IMR-90 (cell line): ENCODE measurements at regions not wholly inside any gene's neighbourhood (a gene's known extent, or its start where the extent isn't known, plus 50 kb on each side); places are given as distances from the start of the nearest gene placed in this dataset.
A peak's percentile ranks its signal among the peaks of the same experiment; 100 is the strongest.

Source experiments
- ATAC-seq: fragments of 200-7000 bp; cut with Tn5 transposase; 2 replicates; pipeline ENCODE4 v1.9.1; 2020; ENCODE audit warnings: low read depth, mild to moderate bottlenecking, moderate library complexity
- BruUV-seq: library from RNA; stranded (reverse); fragments of 400-500 nt; replicated peaks from 2 replicates; lab custom pipeline; 2021; lab: Mats Ljungman, UMichigan
- CTCF ChIA-PET: fragments of 300-600 bp; formaldehyde crosslinking; extraction: SDS; loops from one replicate; lab custom pipeline; 2021; ENCODE audit warnings: antibody characterized with exemption; lab: Yijun Ruan, JAX
- POLR2A ChIA-PET: fragments of 300-600 bp; sonication (Branson Sonifier 250); formaldehyde crosslinking; loops from one replicate; lab custom pipeline; 2022; ENCODE audit warnings: antibody characterized with exemption; ENCODE audit not compliant: unreplicated experiment; lab: Charles Lee
- DNase-seq: peaks from one replicate; pipeline ENCODE4 v3.0.0; 2013
- H2AFZ ChIP-seq: replicated peaks from 2 replicates; pipeline ENCODE3; 2013; ENCODE audit warnings: low read length, mild to moderate bottlenecking; ENCODE audit not compliant: poor library complexity
- H2AK5ac ChIP-seq: 2 replicates; pipeline ENCODE4 v1.6.1; 2013; ENCODE audit warnings: low read depth, low read length, inconsistent platforms
- H2AK9ac ChIP-seq: replicated peaks from 2 replicates; pipeline ENCODE3; 2013; ENCODE audit warnings: mild to moderate bottlenecking, low read depth, low read length, moderate library complexity; ENCODE audit not compliant: poor library complexity
- H2BK120ac ChIP-seq: 2 replicates; pipeline ENCODE4 v1.6.1; 2013; ENCODE audit warnings: low read depth, low read length, inconsistent platforms
- H2BK15ac ChIP-seq: 3 replicates; pipeline ENCODE4 v1.6.1; 2013; ENCODE audit warnings: low read depth, low read length, inconsistent platforms
- H2BK20ac ChIP-seq: 2 replicates; pipeline ENCODE4 v1.6.1; 2013; ENCODE audit warnings: low read depth, mild to moderate bottlenecking, inconsistent platforms, low read length, moderate library complexity
- H2BK5ac ChIP-seq: 2 replicates; pipeline ENCODE4 v1.6.1; 2013; ENCODE audit warnings: mild to moderate bottlenecking, low read depth, low read length, inconsistent platforms; ENCODE audit not compliant: poor library complexity, severe bottlenecking
- H3K14ac ChIP-seq: replicated peaks from 2 replicates; pipeline ENCODE4 v1.6.1; 2013; ENCODE audit warnings: low read depth, low read length, inconsistent platforms
- H3K18ac ChIP-seq: 2 replicates; pipeline ENCODE4 v1.6.1; 2013; ENCODE audit warnings: low read depth, low read length, control low read depth
- H3K23ac ChIP-seq: 2 replicates; pipeline ENCODE4 v1.6.1; 2013; ENCODE audit warnings: low read depth, low read length, inconsistent platforms
- H3K27ac ChIP-seq: 2 replicates; pipeline ENCODE4 v1.5.1; 2013; ENCODE audit warnings: mild to moderate bottlenecking, control low read depth, low read length; ENCODE audit not compliant: insufficient read depth
- H3K27me3 ChIP-seq: 2 replicates; pipeline ENCODE4 v1.6.1; 2013; ENCODE audit warnings: low read length; ENCODE audit not compliant: control insufficient read depth, insufficient read depth
- H3K36me3 ChIP-seq: 2 replicates; pipeline ENCODE4 v1.6.1; 2013; ENCODE audit warnings: low read length, mixed read lengths; ENCODE audit not compliant: control insufficient read depth, insufficient read depth
- H3K4ac ChIP-seq: 2 replicates; pipeline ENCODE4 v1.6.1; 2013; ENCODE audit warnings: low read depth, low read length, inconsistent platforms
- H3K4me1 ChIP-seq: 2 replicates; pipeline ENCODE4 v1.6.1; 2013; ENCODE audit warnings: low read length, mixed read lengths; ENCODE audit not compliant: control insufficient read depth, insufficient read depth
- H3K4me2 ChIP-seq: 2 replicates; pipeline ENCODE4 v1.6.1; 2013; ENCODE audit warnings: low read depth, mild to moderate bottlenecking, control low read depth, low read length, moderate library complexity
- H3K4me3 ChIP-seq: 2 replicates; pipeline ENCODE4 v1.5.1; 2013; ENCODE audit warnings: low read depth, mild to moderate bottlenecking, control low read depth, low read length, moderate library complexity; ENCODE audit not compliant: insufficient read depth
- H3K56ac ChIP-seq: 2 replicates; pipeline ENCODE4 v1.6.1; 2013; ENCODE audit warnings: low read length, inconsistent platforms; ENCODE audit not compliant: insufficient read depth; ENCODE audit errors: extremely low read depth
- H3K79me1 ChIP-seq, 2 experiments: 2 replicates each; pipeline ENCODE4 v1.6.1; 2013; ENCODE audit warnings: low read length in 2 of 2, inconsistent platforms in 1 of 2, low read depth in 1 of 2
- H3K9ac ChIP-seq: 2 replicates; pipeline ENCODE4 v1.6.1; 2013; ENCODE audit warnings: low read depth, low read length, control low read depth
- H3K9me1 ChIP-seq: 2 replicates; pipeline ENCODE4 v1.6.1; 2013; ENCODE audit warnings: low read length, inconsistent platforms; ENCODE audit not compliant: insufficient read depth
- H3K9me3 ChIP-seq: 2 replicates; pipeline ENCODE4 v1.6.1; 2013; ENCODE audit warnings: low read length; ENCODE audit not compliant: control insufficient read depth, insufficient read depth
- H4K20me1 ChIP-seq: 2 replicates; pipeline ENCODE4 v1.6.1; 2013; ENCODE audit warnings: low read length, inconsistent platforms; ENCODE audit not compliant: insufficient read depth
- H4K5ac ChIP-seq: 2 replicates; pipeline ENCODE4 v1.6.1; 2013; ENCODE audit warnings: mild to moderate bottlenecking, low read depth, low read length, control low read depth
- H4K8ac ChIP-seq, 2 experiments: 2 replicates each; pipeline ENCODE4 v1.6.1; 2013; ENCODE audit warnings: low read depth in 2 of 2, low read length in 2 of 2, control low read depth in 1 of 2, inconsistent platforms in 1 of 2
- H4K91ac ChIP-seq: 2 replicates; pipeline ENCODE4 v1.6.1; 2013; ENCODE audit warnings: low read depth, low read length, inconsistent platforms; ENCODE audit not compliant: insufficient read depth
- BHLHE40 ChIP-seq: fragments of 150-350 bp; IDR thresholded peaks from 2 replicates; pipeline ENCODE4 v1.6.1; 2016; ENCODE audit warnings: mild to moderate bottlenecking, low read depth, low read length
- CEBPB ChIP-seq: IDR thresholded peaks from 2 replicates; pipeline ENCODE4 v1.6.1; 2012; ENCODE audit warnings: low read depth, low read length, improper control_type of control experiment
- CHD1 ChIP-seq: IDR thresholded peaks from 2 replicates; pipeline ENCODE4 v1.6.1; 2012; ENCODE audit warnings: low read depth, low read length, improper control_type of control experiment
- FOS ChIP-seq: fragments of 150-350 bp; IDR thresholded peaks from 2 replicates; pipeline ENCODE4 v1.6.1; 2016; ENCODE audit warnings: low read depth, low read length
- MAFK ChIP-seq: IDR thresholded peaks from 2 replicates; pipeline ENCODE4 v1.6.1; 2012; ENCODE audit warnings: low read depth, low read length, improper control_type of control experiment
- MAZ ChIP-seq: IDR thresholded peaks from 2 replicates; pipeline ENCODE4 v1.6.1; 2012; ENCODE audit warnings: low read depth, mild to moderate bottlenecking, low read length, improper control_type of control experiment, moderate library complexity, borderline replicate concordance
- MXI1 ChIP-seq: IDR thresholded peaks from 2 replicates; pipeline ENCODE4 v1.6.1; 2012; ENCODE audit warnings: low read depth, mild to moderate bottlenecking, low read length, moderate library complexity, borderline replicate concordance
- NFE2L2 ChIP-seq: fragments of 150-350 bp; IDR thresholded peaks from 2 replicates; pipeline ENCODE4 v1.6.1; 2016; ENCODE audit warnings: low read depth, mild to moderate bottlenecking, low read length
- POLR2A ChIP-seq: IDR thresholded peaks from 2 replicates; pipeline ENCODE4 v1.6.1; 2012; ENCODE audit warnings: mild to moderate bottlenecking, low read depth, low read length
- RAD21 ChIP-seq: IDR thresholded peaks from 2 replicates; pipeline ENCODE4 v1.6.1; 2012; ENCODE audit warnings: low read length, improper control_type of control experiment
- RCOR1 ChIP-seq: IDR thresholded peaks from 2 replicates; pipeline ENCODE4 v1.6.1; 2012; ENCODE audit warnings: mild to moderate bottlenecking, low read length, improper control_type of control experiment; ENCODE audit not compliant: insufficient replicate concordance
- RFX5 ChIP-seq: IDR thresholded peaks from 2 replicates; pipeline ENCODE4 v1.8.0; 2012; ENCODE audit warnings: low read depth, mild to moderate bottlenecking, low read length, moderate library complexity
- SMC3 ChIP-seq: fragments of 150-350 bp; IDR thresholded peaks from 2 replicates; pipeline ENCODE4 v1.6.1; 2016; ENCODE audit warnings: low read depth, mild to moderate bottlenecking, antibody characterized with exemption, low read length, moderate library complexity
- WGBS, 2 experiments: methylation state at CpG; one replicate each; pipeline versions ENCODE4 v1.1.5 to v1.1.7; 2013; ENCODE audit warnings: missing lambda C conversion rate in 2 of 2; ENCODE audit not compliant: insufficient read length in 1 of 2; ENCODE audit errors: extremely low coverage in 2 of 2; 5-methylcytosine and 5-hydroxymethylcytosine counted together
- dilution Hi-C: fragments of 300-500 bp; cut with HindIII; formaldehyde crosslinking; loops from one replicate; pipeline ENCODE4 v1.14.3; 2018; ENCODE audit warnings: low sequenced_read_pairs; ENCODE audit not compliant: unreplicated experiment
- in situ Hi-C: fragments of 300-500 bp; cut with MboI; formaldehyde crosslinking; loops from 3 replicates; pipeline ENCODE4 v1.14.3; 2019; ENCODE audit warnings: low sequenced_read_pairs, inconsistent platforms, mixed read lengths
- intact Hi-C: fragments of 100-400 bp; cut with micrococcal nuclease; formaldehyde crosslinking; loops from 2 replicates; pipeline ENCODE4 v1.10.0; 2022
- TF ChIP-seq, protein P1 (sequence below): conservative IDR thresholded peaks from 2 replicates; pipeline ENCODE4 v1.5.1; 2012; ENCODE audit warnings: mild to moderate bottlenecking, low read depth, low read length, improper control_type of control experiment
- TF ChIP-seq, protein P2 (sequence below): fragments of 150-350 bp; IDR thresholded peaks from 2 replicates; pipeline ENCODE4 v1.6.1; 2016; ENCODE audit warnings: low read depth, mild to moderate bottlenecking, low read length, moderate library complexity, borderline replicate concordance
- TF ChIP-seq, protein P3 (sequence below): fragments of 150-350 bp; IDR thresholded peaks from 2 replicates; pipeline ENCODE4 v1.6.1; 2017; ENCODE audit warnings: mild to moderate bottlenecking, antibody characterized with exemption, low read length, low read depth

DNA sequence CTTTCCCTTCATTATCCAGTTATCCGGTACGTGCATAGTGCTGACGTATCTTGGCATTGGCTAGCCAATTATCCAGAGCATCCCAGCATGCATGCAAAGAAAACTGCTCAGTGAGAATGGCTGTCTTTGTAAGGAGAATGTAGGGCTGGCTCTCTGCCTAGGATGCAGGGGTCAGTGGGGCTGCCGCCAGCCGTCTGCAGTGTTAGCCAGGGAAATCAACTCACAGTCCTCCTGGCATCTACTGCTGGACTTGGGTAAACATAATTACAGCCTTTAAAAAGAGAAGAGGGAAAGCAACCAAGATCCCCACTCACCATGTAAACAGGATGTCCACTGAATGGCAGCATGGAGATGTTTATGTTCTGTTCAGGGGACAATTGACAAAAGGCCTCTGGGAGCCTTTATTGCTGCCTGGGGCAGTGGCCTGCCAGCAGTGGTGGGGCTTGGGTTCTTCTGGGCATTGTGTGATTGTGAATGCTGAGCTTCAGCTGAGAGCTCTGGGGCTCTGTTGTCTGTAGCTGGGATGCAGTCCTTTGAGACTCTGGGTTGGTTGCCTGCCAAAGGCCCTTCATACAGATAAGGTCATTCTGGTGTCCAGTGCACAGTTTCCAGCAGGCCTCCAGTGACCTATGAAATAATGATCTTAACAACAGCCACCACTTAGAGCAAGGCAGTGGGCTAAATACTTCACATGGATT is 121.8 kb downstream of the TBC1D30 start:
- no peak overlapping the region for H3K27ac ChIP-seq
- no peak for TF ChIP-seq MAZ
- no peak for TF ChIP-seq MAFK
- no peak for TF ChIP-seq CEBPB
- no peak for TF ChIP-seq FOS
- TF ChIP-seq POLR2A = no peak
- TF ChIP-seq BHLHE40 = no peak
- TF ChIP-seq, protein P1, sequence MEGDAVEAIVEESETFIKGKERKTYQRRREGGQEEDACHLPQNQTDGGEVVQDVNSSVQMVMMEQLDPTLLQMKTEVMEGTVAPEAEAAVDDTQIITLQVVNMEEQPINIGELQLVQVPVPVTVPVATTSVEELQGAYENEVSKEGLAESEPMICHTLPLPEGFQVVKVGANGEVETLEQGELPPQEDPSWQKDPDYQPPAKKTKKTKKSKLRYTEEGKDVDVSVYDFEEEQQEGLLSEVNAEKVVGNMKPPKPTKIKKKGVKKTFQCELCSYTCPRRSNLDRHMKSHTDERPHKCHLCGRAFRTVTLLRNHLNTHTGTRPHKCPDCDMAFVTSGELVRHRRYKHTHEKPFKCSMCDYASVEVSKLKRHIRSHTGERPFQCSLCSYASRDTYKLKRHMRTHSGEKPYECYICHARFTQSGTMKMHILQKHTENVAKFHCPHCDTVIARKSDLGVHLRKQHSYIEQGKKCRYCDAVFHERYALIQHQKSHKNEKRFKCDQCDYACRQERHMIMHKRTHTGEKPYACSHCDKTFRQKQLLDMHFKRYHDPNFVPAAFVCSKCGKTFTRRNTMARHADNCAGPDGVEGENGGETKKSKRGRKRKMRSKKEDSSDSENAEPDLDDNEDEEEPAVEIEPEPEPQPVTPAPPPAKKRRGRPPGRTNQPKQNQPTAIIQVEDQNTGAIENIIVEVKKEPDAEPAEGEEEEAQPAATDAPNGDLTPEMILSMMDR = no peak
- TF ChIP-seq, protein P2, sequence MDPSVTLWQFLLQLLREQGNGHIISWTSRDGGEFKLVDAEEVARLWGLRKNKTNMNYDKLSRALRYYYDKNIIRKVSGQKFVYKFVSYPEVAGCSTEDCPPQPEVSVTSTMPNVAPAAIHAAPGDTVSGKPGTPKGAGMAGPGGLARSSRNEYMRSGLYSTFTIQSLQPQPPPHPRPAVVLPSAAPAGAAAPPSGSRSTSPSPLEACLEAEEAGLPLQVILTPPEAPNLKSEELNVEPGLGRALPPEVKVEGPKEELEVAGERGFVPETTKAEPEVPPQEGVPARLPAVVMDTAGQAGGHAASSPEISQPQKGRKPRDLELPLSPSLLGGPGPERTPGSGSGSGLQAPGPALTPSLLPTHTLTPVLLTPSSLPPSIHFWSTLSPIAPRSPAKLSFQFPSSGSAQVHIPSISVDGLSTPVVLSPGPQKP = no peak
- no peak for TF ChIP-seq MXI1
- no peak for TF ChIP-seq RFX5
- TF ChIP-seq, protein P3, sequence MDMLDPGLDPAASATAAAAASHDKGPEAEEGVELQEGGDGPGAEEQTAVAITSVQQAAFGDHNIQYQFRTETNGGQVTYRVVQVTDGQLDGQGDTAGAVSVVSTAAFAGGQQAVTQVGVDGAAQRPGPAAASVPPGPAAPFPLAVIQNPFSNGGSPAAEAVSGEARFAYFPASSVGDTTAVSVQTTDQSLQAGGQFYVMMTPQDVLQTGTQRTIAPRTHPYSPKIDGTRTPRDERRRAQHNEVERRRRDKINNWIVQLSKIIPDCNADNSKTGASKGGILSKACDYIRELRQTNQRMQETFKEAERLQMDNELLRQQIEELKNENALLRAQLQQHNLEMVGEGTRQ = no peak
- no peak for TF ChIP-seq RAD21
- TF ChIP-seq NFE2L2 = no peak
- TF ChIP-seq CHD1 = no peak
- TF ChIP-seq RCOR1 = no peak
- no peak for TF ChIP-seq SMC3
- no peaks in the 10 kb centered on the region for H3K79me1 ChIP-seq
- no peaks in the 10 kb centered on the region for H3K9me3 ChIP-seq
- H3K9ac ChIP-seq = no peak overlapping the region
- H3K27me3 ChIP-seq = peaks cover 8% of the 10 kb centered on the region
- no peak overlapping the region for H2BK15ac ChIP-seq
- no peaks in the 10 kb centered on the region for H3K9me1 ChIP-seq
- H3K36me3 ChIP-seq = no peaks in the 10 kb centered on the region
- no peak overlapping the region for H2BK5ac ChIP-seq
- POLR2A ChIA-PET = no interaction called here
- DNase-seq (peak; percentile 7), ATAC-seq (peak; percentile 29; the same call in 1 of the 2 replicates)
- H2AK5ac ChIP-seq = no peak overlapping the region
- no peak overlapping the region for H4K5ac ChIP-seq
- H2AK9ac ChIP-seq = no peak overlapping the region
- dilution Hi-C loops (no loop called here), intact Hi-C loops (no loop called here), in situ Hi-C loops (no loop called here)
- no peaks in the 10 kb centered on the region for H4K20me1 ChIP-seq
- no peak overlapping the region for H3K23ac ChIP-seq
- CTCF ChIA-PET = no interaction called here
- H3K14ac ChIP-seq = no peak overlapping the region
- no peak overlapping the region for H4K8ac ChIP-seq
- H2BK20ac ChIP-seq = no peak overlapping the region
- no peaks in the 10 kb centered on the region for H3K4me1 ChIP-seq
- H4K91ac ChIP-seq = no peak overlapping the region
- no peak overlapping the region for H3K4me3 ChIP-seq
- H3K56ac ChIP-seq = no peak overlapping the region
- no peak overlapping the region for H2AFZ ChIP-seq
- no peak overlapping the region for H3K4ac ChIP-seq
- BruUV-seq = no TSS peak
- H3K4me2 ChIP-seq = no peak overlapping the region
- no CpG with 5 or more reads among the region's 5 CpGs for WGBS, 2 experiments
- no peak overlapping the region for H3K18ac ChIP-seq
- H2BK120ac ChIP-seq = no peak overlapping the region
